ENCODE measurements at regions not wholly inside any gene's neighbourhood (a gene's known extent, or its start where the extent isn't known, plus 50 kb on each side); places are given as distances from the start of the nearest gene placed in this dataset.

GRCh38 chr1:238370599-238370998 lies 479.9 kb upstream of the ZP4 start:
- DNase-seq, result no peak
- no peak for TF ChIP-seq CTCF (IDR thresholded peaks at IDR 0.05; ENCODE audit: low read depth, low read length)
- Histone ChIP-seq H3K9me3 (no peaks in the 10 kb centered on the region), H3K4me3 (ENCODE audit: low read depth, low read length) (no peak overlapping the region), H3K36me3 (no peaks in the 10 kb centered on the region), H3K4me1 (peaks cover 6% of the 10 kb centered on the region; the same call in 1 of the 2 replicates), H3K27me3 (no peaks in the 10 kb centered on the region)

- Histone ChIP-seq H3K4me3 (ENCODE audit: low read depth, low read length) (no peak overlapping the region), H3K4me1 (no peaks in the 10 kb centered on the region), H3K36me3 (no peaks in the 10 kb centered on the region), H3K9me3 (no peaks in the 10 kb centered on the region), H3K27me3 (no peaks in the 10 kb centered on the region)
- no peak for DNase-seq
- no peak for TF ChIP-seq CTCF (IDR thresholded peaks at IDR 0.05; ENCODE audit: low read depth, low read length)
Measured at GRCh38 chr1:238364214-238364892, 473.6 kb upstream of the ZP4 start.

- Histone ChIP-seq H3K27me3 (no peaks in the 10 kb centered on the region), H3K36me3 (no peaks in the 10 kb centered on the region), H3K9me3 (no peaks in the 10 kb centered on the region), H3K4me1 (no peaks in the 10 kb centered on the region), H3K4me3 (ENCODE audit: low read depth, low read length) (no peak overlapping the region)
- no peak for DNase-seq
- TF ChIP-seq CTCF (IDR thresholded peaks at IDR 0.05; ENCODE audit: low read depth, low read length), result no peak
Measured at GRCh38 chr1:238360474-238360873, 469.8 kb upstream of the ZP4 start.

GRCh38 chr1:238350471-238350870 lies 459.7 kb upstream of the ZP4 start:
- Histone ChIP-seq H3K4me1 (no peaks in the 10 kb centered on the region), H3K27me3 (no peaks in the 10 kb centered on the region), H3K36me3 (no peaks in the 10 kb centered on the region), H3K4me3 (ENCODE audit: low read depth, low read length) (no peak overlapping the region), H3K9me3 (no peaks in the 10 kb centered on the region)
- DNase-seq, result no peak
- TF ChIP-seq CTCF (IDR thresholded peaks at IDR 0.05; ENCODE audit: low read depth, low read length), result no peak

GRCh38 chr1:238346340-238346739 lies 455.6 kb upstream of the ZP4 start:
- H3K36me3 ChIP-seq, result no peaks in the 10 kb centered on the region
- TF ChIP-seq CTCF (IDR thresholded peaks at IDR 0.05; ENCODE audit: low read depth, low read length), result no peak
- no peaks in the 10 kb centered on the region for H3K9me3 ChIP-seq
- H3K4me3 ChIP-seq (ENCODE audit: low read depth, low read length), result no peak overlapping the region
- no peak for DNase-seq
- no peaks in the 10 kb centered on the region for H3K27me3 ChIP-seq
- no peaks in the 10 kb centered on the region for H3K4me1 ChIP-seq

GRCh38 chr1:238345837-238346236 lies 455.1 kb upstream of the ZP4 start:
- DNase-seq, result no peak
- TF ChIP-seq CTCF (IDR thresholded peaks at IDR 0.05; ENCODE audit: low read depth, low read length), result no peak
- H3K27me3 ChIP-seq, result no peaks in the 10 kb centered on the region
- no peaks in the 10 kb centered on the region for H3K36me3 ChIP-seq
- no peak overlapping the region for H3K4me3 ChIP-seq (ENCODE audit: low read depth, low read length)
- no peaks in the 10 kb centered on the region for H3K4me1 ChIP-seq
- H3K9me3 ChIP-seq, result no peaks in the 10 kb centered on the region

All from BE2C (cell line).